ENCODE measurements at regions not wholly inside any gene's neighbourhood (a gene's known extent, or its start where the extent isn't known, plus 50 kb on each side); places are given as distances from the start of the nearest gene placed in this dataset.

DNA sequence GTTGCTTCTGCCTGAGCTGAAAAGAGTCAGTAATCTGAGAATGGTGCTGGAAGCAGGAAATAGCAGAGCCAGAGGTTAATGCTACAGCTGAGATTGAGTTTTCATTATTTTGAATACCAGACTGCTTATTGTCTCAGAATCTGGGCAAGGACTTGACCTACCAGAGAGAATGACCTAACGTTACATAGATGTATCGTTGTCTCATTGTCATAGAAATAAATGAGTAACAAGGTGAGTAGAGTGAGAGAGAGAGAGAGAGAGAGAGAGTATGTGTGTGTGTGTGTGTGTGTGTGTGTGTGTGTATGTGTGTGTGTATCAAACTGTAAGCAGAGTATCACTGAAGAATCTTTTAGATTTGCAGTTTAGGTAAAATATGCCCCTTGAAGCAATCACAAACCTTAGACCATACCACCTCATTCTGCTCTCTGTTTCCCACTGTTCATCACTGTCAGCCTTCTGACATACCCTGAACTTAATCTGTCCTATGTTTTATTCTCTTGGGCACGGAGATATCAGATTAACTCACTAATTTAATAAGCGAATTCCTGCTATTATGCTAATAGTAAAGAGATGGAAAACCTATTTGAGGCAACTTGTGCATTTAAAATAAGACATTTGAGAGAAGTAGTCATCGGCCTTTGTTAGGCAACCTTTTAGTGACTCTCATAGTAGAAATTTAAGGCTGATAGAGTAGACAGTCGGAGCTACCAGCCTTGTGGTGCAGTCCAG is 87.8 kb downstream of the CYB561 start:
- ATAC-seq = no peak
- Histone ChIP-seq H3K27me3 (ENCODE audit: control insufficient read depth in 2 of 2, insufficient read depth in 2 of 2, low read length in 2 of 2) (peaks cover 0 to 5% of the 10 kb centered on the region in 2 experiments; a peak in 1 of 5 replicates), H3K4me3 (no peak overlapping the region), H3K4me1 (replicated peaks in 1 of 2; ENCODE audit: control insufficient read depth in 2 of 2, insufficient read depth in 2 of 2, low read length in 2 of 2) (no peaks in the 10 kb centered on the region), H3K9me1 (ENCODE audit: control insufficient read depth, insufficient read depth, low read length) (no peaks in the 10 kb centered on the region), H4K20me1 (replicated peaks; ENCODE audit: control insufficient read depth, insufficient read depth, low read length) (no peaks in the 10 kb centered on the region), H3K79me2 (ENCODE audit: control insufficient read depth, insufficient read depth, low read length) (no peaks in the 10 kb centered on the region), H2AFZ (ENCODE audit: low read depth, low read length) (no peak overlapping the region), H3K27ac (ENCODE audit: extremely low read depth, low read depth, low read length) (no peak overlapping the region), H3K9ac (ENCODE audit: insufficient read depth in 1 of 2, low read depth in 2 of 2, low read length in 2 of 2) (no peak overlapping the region), H3K36me3 (ENCODE audit: control insufficient read depth, insufficient read depth, low read length) (no peaks in the 10 kb centered on the region), H3K9me3 (replicated peaks; ENCODE audit: control insufficient read depth, insufficient read depth, low read depth, low read length) (no peaks in the 10 kb centered on the region), H3K4me2 (ENCODE audit: insufficient read depth, low read length) (no peak overlapping the region)
- no peak for DNase-seq (ENCODE audit: extremely low read depth in 1 of 4, low spot score in 3 of 4)
- 18% methylated on average over 6 of the region's 6 CpGs for WGBS (ENCODE audit: insufficient coverage, low coverage, missing lambda C conversion rate)
- no TSS peak for BruUV-seq (replicated peaks)
- intact Hi-C loops (cut with micrococcal nuclease) (no loop called here), in situ Hi-C loops (cut with MboI) (no loop called here)
- TF ChIP-seq THAP12 (CRISPR knock-in tag; IDR thresholded peaks at IDR 0.05) = no peak
- TF ChIP-seq ZBTB8A (IDR thresholded peaks at IDR 0.05; ENCODE audit: partially characterized antibody) = no peak
- TF ChIP-seq PURB (CRISPR knock-in tag; IDR thresholded peaks at IDR 0.05; ENCODE audit: low read depth) = no peak
- TF ChIP-seq, protein P1, sequence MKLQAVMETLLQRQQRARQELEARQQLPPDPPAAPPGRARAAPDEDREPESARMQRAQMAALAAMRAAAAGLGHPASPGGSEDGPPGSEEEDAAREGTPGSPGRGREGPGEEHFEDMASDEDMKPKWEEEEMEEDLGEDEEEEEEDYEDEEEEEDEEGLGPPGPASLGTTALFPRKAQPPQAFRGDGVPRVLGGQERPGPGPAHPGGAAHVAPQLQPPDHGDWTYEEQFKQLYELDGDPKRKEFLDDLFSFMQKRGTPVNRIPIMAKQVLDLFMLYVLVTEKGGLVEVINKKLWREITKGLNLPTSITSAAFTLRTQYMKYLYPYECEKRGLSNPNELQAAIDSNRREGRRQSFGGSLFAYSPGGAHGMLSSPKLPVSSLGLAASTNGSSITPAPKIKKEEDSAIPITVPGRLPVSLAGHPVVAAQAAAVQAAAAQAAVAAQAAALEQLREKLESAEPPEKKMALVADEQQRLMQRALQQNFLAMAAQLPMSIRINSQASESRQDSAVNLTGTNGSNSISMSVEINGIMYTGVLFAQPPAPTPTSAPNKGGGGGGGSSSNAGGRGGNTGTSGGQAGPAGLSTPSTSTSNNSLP (IDR thresholded peaks at IDR 0.05; ENCODE audit: borderline replicate concordance, low read depth, low read length) = no peak
- TF ChIP-seq E2F8 (IDR thresholded peaks at IDR 0.05; ENCODE audit: low read depth, partially characterized antibody) = no peak
- no peak for TF ChIP-seq LARP7 (IDR thresholded peaks at IDR 0.05)
- TF ChIP-seq XRCC4 (IDR thresholded peaks at IDR 0.05; ENCODE audit: extremely low read depth, insufficient read depth, insufficient read length) = no peak
- no peak for TF ChIP-seq ZBTB43 (CRISPR knock-in tag; IDR thresholded peaks at IDR 0.05)
- no peak for TF ChIP-seq SOX6 (IDR thresholded peaks at IDR 0.05)
- TF ChIP-seq CREBBP (IDR thresholded peaks at IDR 0.05; ENCODE audit: low read depth, low read length) = no peak
- no peak for TF ChIP-seq SMC3 (conservative IDR thresholded peaks at IDR 0.05; ENCODE audit: insufficient read depth, low read depth, low read length)
- TF ChIP-seq ZSCAN32 (CRISPR knock-in tag; IDR thresholded peaks at IDR 0.05) = no peak
- ChIA-PET POLR2A (interaction anchor here (1.1 to 1.2 kb wide), 2 partner anchors 11 to 23 kb away, joined by 4 read pairs; no protein-coding TSS in a partner anchor), CTCF (ENCODE audit: low intra/inter-chr PET ratio) (no interaction called here)
- no peak for FAIRE-seq
